Fibroblast of pulmonary artery (primary cell): ENCODE measurements at regions not wholly inside any gene's neighbourhood (a gene's known extent, or its start where the extent isn't known, plus 50 kb on each side); places are given as distances from the start of the nearest gene placed in this dataset.

Source experiments
- DNase-seq: peaks from one replicate; pipeline ENCODE4 v3.0.0-alpha.2; 2010; ENCODE audit warnings: low read depth
- H3K4me3 ChIP-seq: replicated peaks from 2 replicates; pipeline ENCODE4 v1.5.1; 2011; ENCODE audit warnings: low read depth, mild to moderate bottlenecking, control low read depth, low read length, moderate library complexity
- TF ChIP-seq, protein P1 (sequence below): IDR thresholded peaks from 2 replicates; pipeline ENCODE4 v1.5.1; 2011; ENCODE audit warnings: mild to moderate bottlenecking, control low read depth, low read length, inconsistent platforms; ENCODE audit errors: missing control alignments

DNA sequence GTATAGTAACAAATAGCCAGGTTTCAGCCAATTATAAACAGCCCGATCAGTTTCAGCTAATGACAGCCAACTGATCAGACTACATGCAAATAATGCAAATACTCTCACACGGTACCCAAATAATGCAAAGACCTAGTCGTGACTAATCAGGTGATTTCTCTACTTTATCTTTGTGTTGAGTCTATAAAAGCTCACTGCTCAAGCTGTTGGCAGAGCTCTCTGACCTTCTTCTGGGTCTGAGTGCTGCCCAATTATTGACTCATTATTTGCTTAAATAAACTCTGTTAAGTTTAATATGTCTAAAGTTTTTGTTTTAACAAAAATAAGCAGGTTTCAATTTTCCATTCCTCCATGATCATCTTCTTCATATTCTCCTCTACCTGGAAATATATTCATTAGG lies 1971.7 kb downstream of the SUCLG1 start:
- no peak for DNase-seq
- TF ChIP-seq, protein P1, sequence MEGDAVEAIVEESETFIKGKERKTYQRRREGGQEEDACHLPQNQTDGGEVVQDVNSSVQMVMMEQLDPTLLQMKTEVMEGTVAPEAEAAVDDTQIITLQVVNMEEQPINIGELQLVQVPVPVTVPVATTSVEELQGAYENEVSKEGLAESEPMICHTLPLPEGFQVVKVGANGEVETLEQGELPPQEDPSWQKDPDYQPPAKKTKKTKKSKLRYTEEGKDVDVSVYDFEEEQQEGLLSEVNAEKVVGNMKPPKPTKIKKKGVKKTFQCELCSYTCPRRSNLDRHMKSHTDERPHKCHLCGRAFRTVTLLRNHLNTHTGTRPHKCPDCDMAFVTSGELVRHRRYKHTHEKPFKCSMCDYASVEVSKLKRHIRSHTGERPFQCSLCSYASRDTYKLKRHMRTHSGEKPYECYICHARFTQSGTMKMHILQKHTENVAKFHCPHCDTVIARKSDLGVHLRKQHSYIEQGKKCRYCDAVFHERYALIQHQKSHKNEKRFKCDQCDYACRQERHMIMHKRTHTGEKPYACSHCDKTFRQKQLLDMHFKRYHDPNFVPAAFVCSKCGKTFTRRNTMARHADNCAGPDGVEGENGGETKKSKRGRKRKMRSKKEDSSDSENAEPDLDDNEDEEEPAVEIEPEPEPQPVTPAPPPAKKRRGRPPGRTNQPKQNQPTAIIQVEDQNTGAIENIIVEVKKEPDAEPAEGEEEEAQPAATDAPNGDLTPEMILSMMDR: no peak
- H3K4me3 ChIP-seq: no peak overlapping the region

DNA sequence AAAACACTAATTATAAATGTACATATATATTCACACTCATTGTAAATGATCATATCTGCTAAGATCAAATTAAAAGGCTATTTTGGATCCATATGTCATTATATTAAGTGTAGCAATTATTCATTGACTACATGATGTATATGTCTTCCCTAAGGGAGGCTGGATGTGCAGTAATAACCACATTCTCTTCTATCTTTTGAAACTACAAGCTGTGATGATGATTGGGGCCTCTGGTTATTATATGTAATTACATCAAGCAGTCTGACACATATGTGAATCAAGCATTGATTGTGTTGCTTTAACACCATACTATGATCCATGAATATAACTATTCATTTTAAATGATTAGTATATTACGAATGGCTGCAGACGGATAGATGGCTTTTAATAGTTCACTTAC lies 1973.4 kb downstream of the SUCLG1 start:
- TF ChIP-seq, protein P1: no peak
- no peak for DNase-seq
- H3K4me3 ChIP-seq: no peak overlapping the region

- no peak for DNase-seq
- no peak overlapping the region for H3K4me3 ChIP-seq
- TF ChIP-seq, protein P1: no peak
These were observed 1977.9 kb downstream of the SUCLG1 start for GRCh38 chr2:82481207-82481606.

DNA sequence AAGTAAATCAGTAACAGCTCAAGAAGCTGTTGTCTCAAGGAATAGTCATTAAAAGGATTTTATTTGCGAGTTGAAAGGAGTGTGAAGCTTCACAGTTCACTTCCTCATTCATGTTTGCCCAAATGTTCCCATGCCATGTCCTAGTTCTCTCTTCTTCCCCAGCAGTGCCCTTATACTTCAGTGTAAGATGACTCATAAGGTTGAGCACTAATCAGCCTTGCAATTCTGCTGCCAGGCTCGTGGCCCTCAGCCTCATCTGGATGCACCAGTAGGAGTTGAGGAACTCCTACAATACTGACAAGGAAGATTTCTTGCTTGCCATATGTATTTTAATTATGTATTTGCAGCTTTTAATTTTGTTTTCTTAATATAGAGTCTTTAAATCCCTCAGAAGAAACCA lies 1980.4 kb downstream of the SUCLG1 start:
- no peak overlapping the region for H3K4me3 ChIP-seq
- no peak for DNase-seq
- TF ChIP-seq, protein P1: no peak

- no peak overlapping the region for H3K4me3 ChIP-seq
- DNase-seq: no peak
- TF ChIP-seq, protein P1: no peak
These were observed 1983.0 kb downstream of the SUCLG1 start for GRCh38 chr2:82476094-82476493.

- TF ChIP-seq, protein P1: no peak
- DNase-seq: no peak
- H3K4me3 ChIP-seq: no peak overlapping the region
These were observed 2030.8 kb downstream of the SUCLG1 start for GRCh38 chr2:82428251-82428650.

- no peak for DNase-seq
- H3K4me3 ChIP-seq: no peak overlapping the region
- TF ChIP-seq, protein P1: no peak
These were observed 2047.1 kb downstream of the SUCLG1 start for GRCh38 chr2:82412021-82412420.
